ENCODE measurements at regions not wholly inside any gene's neighbourhood (a gene's known extent, or its start where the extent isn't known, plus 50 kb on each side); places are given as distances from the start of the nearest gene placed in this dataset.

DNA sequence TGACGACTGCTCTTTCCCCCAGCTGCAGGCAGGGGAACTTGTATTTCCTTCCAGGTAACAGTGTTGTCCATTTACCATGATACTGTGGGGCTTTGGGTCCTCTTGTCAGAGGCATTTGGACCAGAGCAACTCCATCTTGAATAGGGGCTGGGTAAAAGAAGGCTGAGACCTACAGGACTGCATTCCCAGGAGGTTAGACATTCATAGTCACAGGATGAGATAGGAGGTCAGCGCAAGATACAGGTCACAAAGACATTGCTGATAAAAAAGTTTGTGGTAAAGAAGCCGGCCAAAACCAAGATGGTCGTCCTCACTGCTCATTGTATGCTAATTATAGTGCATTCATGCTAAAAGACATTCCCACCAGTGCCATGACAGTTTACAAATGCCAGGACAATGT, 249.5 kb downstream of the SLC4A3 start:
- no peak for TF ChIP-seq CTCF (IDR thresholded peaks at IDR 0.05; ENCODE audit: insufficient read depth, low read depth, low read length)
- H3K4me3 ChIP-seq (ENCODE audit: low read depth, low read length), result no peak overlapping the region
- no peak for DNase-seq (ENCODE audit: low read depth)

DNA sequence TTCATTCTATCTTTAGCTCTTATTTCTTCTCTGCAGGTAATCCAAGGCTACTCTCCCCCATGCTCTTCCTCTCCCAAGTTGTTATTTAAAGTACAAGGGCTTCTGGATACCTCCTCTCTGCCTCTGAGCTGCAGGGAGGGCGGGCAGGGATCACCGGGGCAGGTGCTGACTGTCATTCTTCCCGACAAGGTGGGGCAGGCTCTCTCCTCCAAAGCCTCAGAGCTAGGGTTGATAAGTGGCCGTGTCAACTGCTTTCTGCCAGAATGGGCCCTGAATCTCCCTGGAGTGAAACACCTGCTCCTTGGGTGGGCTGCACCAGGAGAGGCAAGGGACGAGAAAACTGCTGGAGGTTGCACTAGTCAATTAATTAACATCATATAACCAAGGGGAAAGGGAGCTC, 250.3 kb downstream of the SLC4A3 start:
- no peak for TF ChIP-seq CTCF (IDR thresholded peaks at IDR 0.05; ENCODE audit: insufficient read depth, low read depth, low read length)
- DNase-seq (ENCODE audit: low read depth), result no peak
- no peak overlapping the region for H3K4me3 ChIP-seq (ENCODE audit: low read depth, low read length)

- no peak for DNase-seq (ENCODE audit: low read depth)
- no peak overlapping the region for H3K4me3 ChIP-seq (ENCODE audit: low read depth, low read length)
- no peak for TF ChIP-seq CTCF (IDR thresholded peaks at IDR 0.05; ENCODE audit: insufficient read depth, low read depth, low read length)
These were observed 251.1 kb downstream of the SLC4A3 start for GRCh38 chr2:219878516-219878915.

- no peak for TF ChIP-seq CTCF (IDR thresholded peaks at IDR 0.05; ENCODE audit: insufficient read depth, low read depth, low read length)
- no peak overlapping the region for H3K4me3 ChIP-seq (ENCODE audit: low read depth, low read length)
- DNase-seq (ENCODE audit: low read depth), result no peak
These were observed 254.4 kb downstream of the SLC4A3 start for GRCh38 chr2:219881851-219882250.

GRCh38 chr2:219886615-219887014, 259.2 kb downstream of the SLC4A3 start:
- TF ChIP-seq CTCF (IDR thresholded peaks at IDR 0.05; ENCODE audit: insufficient read depth, low read depth, low read length), result no peak
- DNase-seq (ENCODE audit: low read depth), result no peak
- no peak overlapping the region for H3K4me3 ChIP-seq (ENCODE audit: low read depth, low read length)

GRCh38 chr2:219887870-219888269, 260.4 kb downstream of the SLC4A3 start:
- H3K4me3 ChIP-seq (ENCODE audit: low read depth, low read length), result no peak overlapping the region
- no peak for TF ChIP-seq CTCF (IDR thresholded peaks at IDR 0.05; ENCODE audit: insufficient read depth, low read depth, low read length)
- no peak for DNase-seq (ENCODE audit: low read depth)

GRCh38 chr2:219893541-219893940, 266.1 kb downstream of the SLC4A3 start:
- DNase-seq (ENCODE audit: low read depth), result no peak
- no peak overlapping the region for H3K4me3 ChIP-seq (ENCODE audit: low read depth, low read length)
- no peak for TF ChIP-seq CTCF (IDR thresholded peaks at IDR 0.05; ENCODE audit: insufficient read depth, low read depth, low read length)
